HFFc6 (cell line): ENCODE measurements at regions not wholly inside any gene's neighbourhood (a gene's known extent, or its start where the extent isn't known, plus 50 kb on each side); places are given as distances from the start of the nearest gene placed in this dataset.

Experiments used
- DNase-seq: peaks from one replicate; pipeline ENCODE4 v3.0.0-alpha.2; 2018
- H3K27ac Mint-ChIP-seq: 2 replicates; pipeline ENCODE4 v1.8.0; 2020; ENCODE audit warnings: mild to moderate bottlenecking, mixed read lengths
- H3K27me3 Mint-ChIP-seq: 2 replicates; pipeline ENCODE4 v1.8.0; 2021; ENCODE audit warnings: mild to moderate bottlenecking, moderate library complexity, mixed read lengths; ENCODE audit not compliant: insufficient read depth
- H3K36me3 Mint-ChIP-seq: 2 replicates; pipeline ENCODE4 v1.8.0; 2021; ENCODE audit warnings: low read depth, mixed read lengths
- H3K4me1 Mint-ChIP-seq: 2 replicates; pipeline ENCODE4 v1.8.0; 2020; ENCODE audit warnings: low read depth, mixed read lengths
- H3K4me3 Mint-ChIP-seq: 2 replicates; pipeline ENCODE4 v1.8.0; 2020; ENCODE audit warnings: mild to moderate bottlenecking, moderate library complexity, mixed read lengths
- H3K9me3 Mint-ChIP-seq: 2 replicates; pipeline ENCODE4 v1.8.0; 2020; ENCODE audit warnings: mild to moderate bottlenecking, mixed read lengths
- TF ChIP-seq, protein P1 (sequence below): fragments of 200-600 bp; sonication (generic); IDR thresholded peaks from 2 replicates; pipeline ENCODE4 v1.5.0; 2021; ENCODE audit warnings: antibody characterized with exemption, mild to moderate bottlenecking

DNA sequence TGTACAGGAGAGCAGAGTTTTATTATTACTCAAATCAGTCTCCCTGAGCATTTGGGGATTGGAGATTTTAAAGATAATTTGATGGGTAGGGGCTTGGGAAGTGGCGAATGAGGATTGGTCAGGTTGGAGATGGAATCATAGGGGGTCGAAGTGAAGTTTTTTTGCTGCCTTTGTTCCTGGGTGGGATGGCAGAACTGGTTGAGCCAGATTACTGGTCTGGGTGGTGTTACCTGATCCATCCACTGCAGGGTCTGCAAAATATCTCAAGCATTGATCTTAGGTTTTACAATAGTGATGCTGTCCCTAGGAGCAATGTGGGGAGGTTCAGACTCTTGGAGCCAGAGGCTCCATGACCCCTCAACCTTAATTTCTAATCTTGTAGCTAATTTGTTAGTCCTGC lies 108.8 kb downstream of the BACH1 start:
- no peak overlapping the region for H3K4me3 Mint-ChIP-seq
- H3K4me1 Mint-ChIP-seq: no peaks in the 10 kb centered on the region
- DNase-seq: no peak
- H3K27me3 Mint-ChIP-seq: no peaks in the 10 kb centered on the region
- H3K27ac Mint-ChIP-seq: no peak overlapping the region
- TF ChIP-seq, protein P1, sequence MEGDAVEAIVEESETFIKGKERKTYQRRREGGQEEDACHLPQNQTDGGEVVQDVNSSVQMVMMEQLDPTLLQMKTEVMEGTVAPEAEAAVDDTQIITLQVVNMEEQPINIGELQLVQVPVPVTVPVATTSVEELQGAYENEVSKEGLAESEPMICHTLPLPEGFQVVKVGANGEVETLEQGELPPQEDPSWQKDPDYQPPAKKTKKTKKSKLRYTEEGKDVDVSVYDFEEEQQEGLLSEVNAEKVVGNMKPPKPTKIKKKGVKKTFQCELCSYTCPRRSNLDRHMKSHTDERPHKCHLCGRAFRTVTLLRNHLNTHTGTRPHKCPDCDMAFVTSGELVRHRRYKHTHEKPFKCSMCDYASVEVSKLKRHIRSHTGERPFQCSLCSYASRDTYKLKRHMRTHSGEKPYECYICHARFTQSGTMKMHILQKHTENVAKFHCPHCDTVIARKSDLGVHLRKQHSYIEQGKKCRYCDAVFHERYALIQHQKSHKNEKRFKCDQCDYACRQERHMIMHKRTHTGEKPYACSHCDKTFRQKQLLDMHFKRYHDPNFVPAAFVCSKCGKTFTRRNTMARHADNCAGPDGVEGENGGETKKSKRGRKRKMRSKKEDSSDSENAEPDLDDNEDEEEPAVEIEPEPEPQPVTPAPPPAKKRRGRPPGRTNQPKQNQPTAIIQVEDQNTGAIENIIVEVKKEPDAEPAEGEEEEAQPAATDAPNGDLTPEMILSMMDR: no peak
- no peaks in the 10 kb centered on the region for H3K9me3 Mint-ChIP-seq
- peaks cover 15% of the 10 kb centered on the region for H3K36me3 Mint-ChIP-seq

DNA sequence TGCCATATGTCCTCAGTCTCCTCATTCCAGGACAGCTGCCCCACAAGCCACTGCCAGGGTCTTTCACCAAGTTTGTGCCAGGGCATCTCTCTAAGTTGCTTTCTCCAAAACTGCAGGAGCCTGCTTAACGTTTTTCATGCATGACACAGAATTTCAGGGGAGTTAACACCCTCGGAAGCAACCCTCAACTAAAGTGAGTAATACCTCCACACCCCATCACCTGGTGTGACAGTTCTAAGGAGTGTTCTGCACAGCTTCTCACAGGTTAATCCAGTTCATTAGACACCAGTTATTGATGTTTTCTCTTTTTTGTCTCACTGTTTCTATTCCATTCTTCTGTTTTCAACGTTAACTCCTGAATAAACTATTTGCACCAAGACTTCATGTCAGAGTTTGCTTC lies 115.0 kb downstream of the BACH1 start:
- no peak overlapping the region for H3K4me3 Mint-ChIP-seq
- no peaks in the 10 kb centered on the region; the same call in 1 of the 2 replicates for H3K27me3 Mint-ChIP-seq
- peaks cover 12% of the 10 kb centered on the region for H3K4me1 Mint-ChIP-seq
- no peaks in the 10 kb centered on the region for H3K9me3 Mint-ChIP-seq
- TF ChIP-seq, protein P1: no peak
- no peak for DNase-seq
- no peak overlapping the region for H3K27ac Mint-ChIP-seq
- peaks cover 11% of the 10 kb centered on the region; the same call in 1 of the 2 replicates for H3K36me3 Mint-ChIP-seq

DNA sequence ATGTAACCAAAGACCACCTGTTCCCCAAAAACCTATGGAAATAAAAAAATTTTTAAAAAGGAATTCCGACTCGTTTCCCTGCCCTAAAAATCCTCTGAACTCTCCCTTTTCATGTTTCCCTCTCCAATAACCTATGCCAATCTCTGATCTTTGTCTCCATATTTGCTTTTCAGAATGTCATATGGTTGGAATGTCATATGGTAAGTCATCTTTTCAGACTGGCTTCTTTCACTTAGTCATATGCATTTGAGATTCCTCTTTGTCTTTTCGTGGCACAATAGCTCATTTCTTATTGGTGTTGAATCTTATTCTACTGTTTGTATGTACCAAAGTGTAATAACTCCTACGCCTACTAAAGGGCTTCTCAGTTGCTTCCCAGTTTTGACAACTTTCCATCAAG lies 117.5 kb downstream of the BACH1 start:
- Mint-ChIP-seq H3K9me3 (no peaks in the 10 kb centered on the region), H3K27ac (no peak overlapping the region), H3K4me1 (peaks cover 12% of the 10 kb centered on the region), H3K4me3 (no peak overlapping the region), H3K36me3 (peaks cover 10% of the 10 kb centered on the region; the same call in 1 of the 2 replicates), H3K27me3 (no peaks in the 10 kb centered on the region; the same call in 1 of the 2 replicates)
- no peak for DNase-seq
- TF ChIP-seq, protein P1: no peak

DNA sequence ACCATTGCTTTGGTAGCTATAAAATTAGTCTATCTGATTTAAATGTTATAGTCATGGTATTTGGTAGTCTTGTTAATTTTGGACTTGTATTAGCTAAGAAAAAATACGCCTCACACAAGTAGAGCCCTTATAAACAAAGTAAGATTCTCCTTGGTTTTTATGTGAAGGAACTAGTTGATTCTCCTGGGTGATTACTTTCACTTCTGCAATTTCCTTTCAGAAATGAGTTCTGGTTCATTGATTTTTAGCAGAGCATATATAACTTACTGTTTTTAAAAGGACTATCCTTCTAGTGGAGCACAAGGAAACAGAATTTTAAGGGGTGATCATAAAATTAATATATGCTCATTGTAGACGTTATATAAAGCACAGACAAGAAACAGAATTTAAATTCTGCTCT lies 120.1 kb downstream of the BACH1 start:
- H3K4me3 Mint-ChIP-seq: no peak overlapping the region
- no peak for DNase-seq
- peaks cover 12% of the 10 kb centered on the region for H3K4me1 Mint-ChIP-seq
- no peaks in the 10 kb centered on the region for H3K9me3 Mint-ChIP-seq
- H3K27me3 Mint-ChIP-seq: no peaks in the 10 kb centered on the region; the same call in 1 of the 2 replicates
- TF ChIP-seq, protein P1: no peak
- no peak overlapping the region for H3K27ac Mint-ChIP-seq
- H3K36me3 Mint-ChIP-seq: peaks cover 4% of the 10 kb centered on the region; the same call in 1 of the 2 replicates

DNA sequence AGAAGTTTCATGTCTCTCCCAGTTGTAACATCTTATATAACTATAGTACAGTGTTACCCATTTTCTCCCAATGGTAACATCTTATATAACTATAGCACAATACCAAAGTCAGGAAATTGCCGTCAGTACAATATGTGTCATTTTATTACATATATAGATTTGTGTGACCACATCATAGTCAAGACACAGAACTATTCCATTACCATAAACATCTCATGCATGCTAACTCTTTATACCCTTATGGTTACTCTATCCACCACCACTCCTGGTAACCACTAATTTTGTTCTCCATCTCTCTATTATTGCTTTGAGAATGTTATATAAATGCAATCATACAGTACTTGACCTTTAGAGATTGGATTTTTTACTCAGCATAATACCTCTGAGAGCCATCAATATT lies 120.7 kb downstream of the BACH1 start:
- H3K27me3 Mint-ChIP-seq: no peaks in the 10 kb centered on the region; the same call in 1 of the 2 replicates
- no peak overlapping the region for H3K4me3 Mint-ChIP-seq
- H3K4me1 Mint-ChIP-seq: peaks cover 12% of the 10 kb centered on the region
- H3K9me3 Mint-ChIP-seq: no peaks in the 10 kb centered on the region
- H3K27ac Mint-ChIP-seq: no peak overlapping the region
- H3K36me3 Mint-ChIP-seq: no peaks in the 10 kb centered on the region
- no peak for DNase-seq
- TF ChIP-seq, protein P1: no peak
